ENCODE measurements at regions not wholly inside any gene's neighbourhood (a gene's known extent, or its start where the extent isn't known, plus 50 kb on each side); places are given as distances from the start of the nearest gene placed in this dataset.

DNA sequence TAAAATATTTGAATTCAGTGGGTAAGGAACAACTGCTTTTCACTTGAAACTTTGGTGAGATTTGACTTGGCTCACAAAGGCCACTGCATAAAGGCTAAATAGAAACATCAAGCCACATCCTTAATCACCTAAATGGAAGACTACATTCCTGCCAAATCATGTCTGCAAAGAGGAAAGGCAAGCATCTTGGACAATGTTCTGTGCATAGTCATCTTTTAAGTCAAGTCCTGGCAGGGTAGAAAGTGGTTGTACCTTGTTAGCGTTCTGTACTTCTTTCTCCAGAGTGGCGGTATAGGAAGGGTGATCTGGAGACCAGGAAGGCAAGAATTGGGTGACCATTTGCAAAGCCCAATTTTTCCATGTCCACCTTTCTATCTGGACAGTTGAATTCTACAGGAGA is 121.4 kb upstream of the SLC14A2 start:
- TF ChIP-seq ZNF230 (CRISPR knock-in tag; IDR thresholded peaks at IDR 0.05) (no peak), TP53 (CRISPR knock-in tag; conservative IDR thresholded peaks at IDR 0.05) (no peak), KLF15 (CRISPR knock-in tag; IDR thresholded peaks at IDR 0.05; ENCODE audit: borderline replicate concordance) (no peak)
